Hepatocyte (in vitro differentiated cells): ENCODE measurements at regions not wholly inside any gene's neighbourhood (a gene's known extent, or its start where the extent isn't known, plus 50 kb on each side); places are given as distances from the start of the nearest gene placed in this dataset.

Experiments used
- DNase-seq: peaks from one replicate; pipeline ENCODE4 v3.0.0-alpha.2; 2016; ENCODE audit warnings: low spot score
- H2AFZ ChIP-seq: fragments of 200-600 bp; sonication (generic); 2 replicates; pipeline ENCODE4 v1.6.0; 2016; ENCODE audit warnings: antibody characterized with exemption, mild to moderate bottlenecking
- H3K27ac ChIP-seq: fragments of 200-600 bp; sonication (generic); 2 replicates; pipeline ENCODE4 v1.5.1; 2016; ENCODE audit warnings: mild to moderate bottlenecking
- H3K27me3 ChIP-seq: fragments of 200-600 bp; sonication (generic); 2 replicates; pipeline ENCODE4 v1.6.1; 2016
- H3K36me3 ChIP-seq: fragments of 200-600 bp; sonication (generic); replicated peaks from 2 replicates; pipeline ENCODE4 v1.5.1; 2016; ENCODE audit warnings: low read depth; ENCODE audit not compliant: insufficient read depth
- H3K4me1 ChIP-seq: fragments of 200-600 bp; sonication (generic); 2 replicates; pipeline ENCODE4 v1.5.1; 2016; ENCODE audit warnings: mild to moderate bottlenecking, moderate library complexity; ENCODE audit not compliant: insufficient read depth
- H3K4me2 ChIP-seq: fragments of 200-600 bp; sonication (generic); 2 replicates; pipeline ENCODE4 v1.6.0; 2016
- H3K4me3 ChIP-seq: fragments of 200-600 bp; sonication (generic); 2 replicates; pipeline ENCODE4 v1.5.1; 2016; ENCODE audit warnings: mild to moderate bottlenecking
- H3K79me2 ChIP-seq: fragments of 200-600 bp; sonication (generic); 2 replicates; pipeline ENCODE4 v1.6.0; 2017; ENCODE audit warnings: mild to moderate bottlenecking
- H3K9me2 ChIP-seq: fragments of 200-600 bp; sonication (generic); replicated peaks from 2 replicates; pipeline ENCODE4 v1.6.0; 2017; ENCODE audit warnings: mild to moderate bottlenecking; ENCODE audit not compliant: insufficient read depth
- H3K9me3 ChIP-seq: fragments of 200-600 bp; sonication (generic); 2 replicates; pipeline ENCODE4 v1.5.1; 2016; ENCODE audit warnings: low read depth, mild to moderate bottlenecking
- H4K20me1 ChIP-seq: fragments of 200-600 bp; sonication (generic); 2 replicates; pipeline ENCODE4 v1.6.0; 2016; ENCODE audit warnings: mild to moderate bottlenecking; ENCODE audit not compliant: insufficient read depth, poor library complexity, severe bottlenecking
- EZH2 ChIP-seq: fragments of 200-600 bp; sonication (generic); IDR thresholded peaks from 2 replicates; pipeline ENCODE4 v1.6.1; 2016; ENCODE audit warnings: antibody characterized with exemption, mild to moderate bottlenecking, borderline replicate concordance
- EZH2phosphoT487 ChIP-seq: fragments of 200-600 bp; sonication (generic); IDR thresholded peaks from one replicate; pipeline ENCODE4 v1.6.1; 2018; ENCODE audit warnings: antibody characterized with exemption, mild to moderate bottlenecking, low read depth, moderate library complexity; ENCODE audit not compliant: unreplicated experiment, severe bottlenecking
- WGBS: methylation state at CpG from one replicate; pipeline ENCODE4 v1.1.6; 2016; ENCODE audit warnings: low lambda C conversion rate; ENCODE audit errors: missing lambda C conversion rate; 5-methylcytosine and 5-hydroxymethylcytosine counted together
- TF ChIP-seq, protein P1 (sequence below): fragments of 200-600 bp; sonication (generic); IDR thresholded peaks from 2 replicates; pipeline ENCODE4 v1.5.1; 2016; ENCODE audit warnings: antibody characterized with exemption, mild to moderate bottlenecking; ENCODE audit not compliant: poor library complexity

GRCh38 chr5:3284506-3284905 lies 311.1 kb upstream of the IRX1 start:
- Histone ChIP-seq H4K20me1 (no peaks in the 10 kb centered on the region), H3K36me3 (no peaks in the 10 kb centered on the region), H3K9me3 (no peaks in the 10 kb centered on the region), H3K4me3 (no peak overlapping the region), H3K79me2 (no peaks in the 10 kb centered on the region), H3K27ac (no peak overlapping the region), H3K4me1 (no peaks in the 10 kb centered on the region), H2AFZ (no peak overlapping the region), H3K27me3 (no peaks in the 10 kb centered on the region), H3K4me2 (no peak overlapping the region), H3K9me2 (no peaks in the 10 kb centered on the region)
- no peak for DNase-seq
- TF ChIP-seq EZH2 (no peak), EZH2phosphoT487 (no peak)
- TF ChIP-seq, protein P1, sequence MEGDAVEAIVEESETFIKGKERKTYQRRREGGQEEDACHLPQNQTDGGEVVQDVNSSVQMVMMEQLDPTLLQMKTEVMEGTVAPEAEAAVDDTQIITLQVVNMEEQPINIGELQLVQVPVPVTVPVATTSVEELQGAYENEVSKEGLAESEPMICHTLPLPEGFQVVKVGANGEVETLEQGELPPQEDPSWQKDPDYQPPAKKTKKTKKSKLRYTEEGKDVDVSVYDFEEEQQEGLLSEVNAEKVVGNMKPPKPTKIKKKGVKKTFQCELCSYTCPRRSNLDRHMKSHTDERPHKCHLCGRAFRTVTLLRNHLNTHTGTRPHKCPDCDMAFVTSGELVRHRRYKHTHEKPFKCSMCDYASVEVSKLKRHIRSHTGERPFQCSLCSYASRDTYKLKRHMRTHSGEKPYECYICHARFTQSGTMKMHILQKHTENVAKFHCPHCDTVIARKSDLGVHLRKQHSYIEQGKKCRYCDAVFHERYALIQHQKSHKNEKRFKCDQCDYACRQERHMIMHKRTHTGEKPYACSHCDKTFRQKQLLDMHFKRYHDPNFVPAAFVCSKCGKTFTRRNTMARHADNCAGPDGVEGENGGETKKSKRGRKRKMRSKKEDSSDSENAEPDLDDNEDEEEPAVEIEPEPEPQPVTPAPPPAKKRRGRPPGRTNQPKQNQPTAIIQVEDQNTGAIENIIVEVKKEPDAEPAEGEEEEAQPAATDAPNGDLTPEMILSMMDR = no peak
- 81% methylated on average over 5 of the region's 5 CpGs for WGBS

DNA sequence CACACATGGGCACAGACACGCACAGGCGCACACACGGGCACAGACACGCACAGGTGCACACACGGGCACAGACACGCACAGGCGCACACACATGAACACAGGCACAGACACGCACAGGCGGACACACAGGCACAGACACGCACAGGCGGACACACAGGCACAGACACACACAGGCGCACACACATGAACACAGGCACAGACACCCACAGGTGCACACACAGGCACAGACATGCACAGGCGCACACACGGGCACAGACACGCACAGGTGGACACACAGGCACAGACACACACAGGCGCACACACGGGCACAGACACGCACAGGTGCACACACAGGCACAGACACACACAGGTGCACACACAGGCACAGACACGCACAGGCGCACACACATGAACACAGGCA lies 312.8 kb upstream of the IRX1 start:
- no peak overlapping the region for H2AFZ ChIP-seq
- H3K4me3 ChIP-seq = no peak overlapping the region
- no peaks in the 10 kb centered on the region for H3K9me3 ChIP-seq
- 91% methylated on average over 19 of the region's 20 CpGs for WGBS
- H3K9me2 ChIP-seq = no peaks in the 10 kb centered on the region
- no peaks in the 10 kb centered on the region for H3K4me1 ChIP-seq
- H4K20me1 ChIP-seq = no peaks in the 10 kb centered on the region
- H3K27ac ChIP-seq = no peak overlapping the region
- H3K36me3 ChIP-seq = no peaks in the 10 kb centered on the region
- TF ChIP-seq, protein P1 = no peak
- TF ChIP-seq EZH2phosphoT487 (no peak), EZH2 (no peak)
- H3K79me2 ChIP-seq = no peaks in the 10 kb centered on the region
- no peak for DNase-seq
- H3K27me3 ChIP-seq = no peaks in the 10 kb centered on the region
- no peak overlapping the region for H3K4me2 ChIP-seq

GRCh38 chr5:3281366-3281765 lies 314.3 kb upstream of the IRX1 start:
- no peak for DNase-seq
- H3K79me2 ChIP-seq = no peaks in the 10 kb centered on the region
- H3K9me2 ChIP-seq = no peaks in the 10 kb centered on the region
- H3K9me3 ChIP-seq = no peaks in the 10 kb centered on the region
- H3K4me1 ChIP-seq = no peaks in the 10 kb centered on the region
- TF ChIP-seq EZH2phosphoT487 = no peak
- TF ChIP-seq, protein P1 = no peak
- H3K27ac ChIP-seq = no peak overlapping the region
- no peaks in the 10 kb centered on the region for H3K36me3 ChIP-seq
- no peak overlapping the region for H2AFZ ChIP-seq
- H3K27me3 ChIP-seq = no peaks in the 10 kb centered on the region
- no peak overlapping the region for H3K4me3 ChIP-seq
- no peaks in the 10 kb centered on the region for H4K20me1 ChIP-seq
- H3K4me2 ChIP-seq = no peak overlapping the region
- 81% methylated on average over 7 of the region's 7 CpGs for WGBS

- Histone ChIP-seq H3K9me2 (no peaks in the 10 kb centered on the region), H3K79me2 (no peaks in the 10 kb centered on the region), H3K27me3 (no peaks in the 10 kb centered on the region), H3K36me3 (no peaks in the 10 kb centered on the region), H3K27ac (no peak overlapping the region), H3K4me1 (no peaks in the 10 kb centered on the region), H3K4me2 (no peak overlapping the region), H4K20me1 (no peaks in the 10 kb centered on the region), H3K9me3 (no peaks in the 10 kb centered on the region), H2AFZ (no peak overlapping the region), H3K4me3 (no peak overlapping the region)
- 43% methylated on average over 1 of the region's 1 CpG for WGBS
- no peak for DNase-seq
- TF ChIP-seq, protein P1 = no peak
- TF ChIP-seq EZH2phosphoT487 (no peak), EZH2 (no peak)
These were observed 317.0 kb upstream of the IRX1 start for GRCh38 chr5:3278643-3279042.
